Gastroesophageal sphincter (tissue), 4 donors: ENCODE measurements at regions not wholly inside any gene's neighbourhood (a gene's known extent, or its start where the extent isn't known, plus 50 kb on each side); places are given as distances from the start of the nearest gene placed in this dataset.

Experiments used
- ATAC-seq: fragments of 150-250 bp; one replicate; pipeline ENCODE4 v1.9.1; 2016; ENCODE audit warnings: mild to moderate bottlenecking, moderate library complexity
- H3K27ac ChIP-seq, 4 donors: fragments of 200-600 bp; sonication (generic) in 3 of 4; 1 replicate in 3 of 4; 2 replicates in 1 of 4; pipeline ENCODE4 v1.5.1; 2016 to 2019
- H3K27me3 ChIP-seq: fragments of 200-600 bp; sonication (generic); one replicate; pipeline ENCODE4 v1.5.1; 2019
- H3K36me3 ChIP-seq, 2 donors: fragments of 200-600 bp; sonication (generic); one replicate each; pipeline ENCODE4 v1.5.1; 2019; ENCODE audit warnings: control low read depth in 1 of 2
- H3K4me1 ChIP-seq, 3 donors: fragments of 200-600 bp; sonication (generic); 1 replicate in 2 of 3; 2 replicates in 1 of 3; pipeline ENCODE4 v1.5.1; 2016 to 2019; ENCODE audit warnings: control low read depth in 2 of 3
- H3K4me3 ChIP-seq, 2 donors: fragments of 200-600 bp; sonication (generic); one replicate each; pipeline ENCODE4 v1.5.1; 2019; ENCODE audit warnings: mild to moderate bottlenecking in 1 of 2, moderate library complexity in 1 of 2
- H3K9me3 ChIP-seq, 3 donors: fragments of 200-600 bp; sonication (generic); one replicate each; pipeline ENCODE4 v1.5.1; 2017 to 2019; ENCODE audit warnings: control low read depth in 2 of 3
- EP300 ChIP-seq: sonication (generic); formaldehyde crosslinking; IDR thresholded peaks from one replicate; pipeline ENCODE4 v1.6.1; 2017; ENCODE audit warnings: antibody characterized with exemption, mild to moderate bottlenecking
- POLR2A ChIP-seq, 2 donors: fragments of 450-650 bp; IDR thresholded peaks; one replicate each; pipeline ENCODE4 v1.6.1; 2017; ENCODE audit warnings: antibody characterized with exemption in 2 of 2, mild to moderate bottlenecking in 2 of 2, moderate library complexity in 1 of 2
- POLR2AphosphoS5 ChIP-seq: sonication (generic); formaldehyde crosslinking; IDR thresholded peaks from one replicate; pipeline ENCODE4 v1.6.1; 2017; ENCODE audit warnings: antibody characterized with exemption
- WGBS, 2 donors: methylation state at CpG; one replicate each; pipeline ENCODE4 v1.1.5; 2018; ENCODE audit warnings: low coverage in 1 of 2; 5-methylcytosine and 5-hydroxymethylcytosine counted together
- TF ChIP-seq, protein P1 (sequence below), 4 experiments: fragments of 200-600 bp in 2 of 4; fragments of 450-650 bp in 2 of 4; sonication (generic) in 1 of 4; IDR thresholded peaks; one replicate each; pipeline ENCODE4 v1.5.1; 2017 to 2019; ENCODE audit warnings: antibody characterized with exemption in 4 of 4, mild to moderate bottlenecking in 2 of 4, moderate library complexity in 2 of 4

DNA sequence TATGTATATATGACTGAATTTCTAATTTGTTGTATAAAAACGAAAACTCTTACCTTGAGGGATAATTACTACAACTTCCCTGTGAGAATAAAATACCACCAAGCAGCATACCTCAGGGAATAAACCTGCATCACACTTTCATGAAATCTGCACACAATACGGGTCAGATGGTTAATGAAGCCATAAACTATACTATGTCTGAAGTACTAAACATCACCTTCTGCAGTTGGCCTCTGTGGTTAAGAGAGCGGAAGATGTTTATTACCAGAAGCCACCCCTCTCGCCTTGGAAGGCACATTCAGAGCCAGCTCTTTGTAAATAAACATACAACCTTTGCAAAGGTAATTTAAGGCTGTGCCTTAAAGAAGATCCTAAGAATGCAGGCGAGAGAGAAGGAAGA lies 462.1 kb upstream of the NR2F2 start:
- Histone ChIP-seq H3K36me3 (no peaks in the 10 kb centered on the region), H3K27ac (no peak overlapping the region), H3K4me3 (no peak overlapping the region), H3K9me3 (no peaks in the 10 kb centered on the region), H3K4me1 (no peaks in the 10 kb centered on the region), H3K27me3 (no peaks in the 10 kb centered on the region)
- WGBS, 2 donors = 82 to 91% methylated on average over 5 of the region's 5 CpGs
- TF ChIP-seq POLR2AphosphoS5 (no peak), EP300 (no peak), POLR2A (IDR thresholded peaks at IDR 0.05) (no peak)
- TF ChIP-seq, protein P1, sequence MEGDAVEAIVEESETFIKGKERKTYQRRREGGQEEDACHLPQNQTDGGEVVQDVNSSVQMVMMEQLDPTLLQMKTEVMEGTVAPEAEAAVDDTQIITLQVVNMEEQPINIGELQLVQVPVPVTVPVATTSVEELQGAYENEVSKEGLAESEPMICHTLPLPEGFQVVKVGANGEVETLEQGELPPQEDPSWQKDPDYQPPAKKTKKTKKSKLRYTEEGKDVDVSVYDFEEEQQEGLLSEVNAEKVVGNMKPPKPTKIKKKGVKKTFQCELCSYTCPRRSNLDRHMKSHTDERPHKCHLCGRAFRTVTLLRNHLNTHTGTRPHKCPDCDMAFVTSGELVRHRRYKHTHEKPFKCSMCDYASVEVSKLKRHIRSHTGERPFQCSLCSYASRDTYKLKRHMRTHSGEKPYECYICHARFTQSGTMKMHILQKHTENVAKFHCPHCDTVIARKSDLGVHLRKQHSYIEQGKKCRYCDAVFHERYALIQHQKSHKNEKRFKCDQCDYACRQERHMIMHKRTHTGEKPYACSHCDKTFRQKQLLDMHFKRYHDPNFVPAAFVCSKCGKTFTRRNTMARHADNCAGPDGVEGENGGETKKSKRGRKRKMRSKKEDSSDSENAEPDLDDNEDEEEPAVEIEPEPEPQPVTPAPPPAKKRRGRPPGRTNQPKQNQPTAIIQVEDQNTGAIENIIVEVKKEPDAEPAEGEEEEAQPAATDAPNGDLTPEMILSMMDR (IDR thresholded peaks at IDR 0.05) = no peak
- ATAC-seq = no peak

DNA sequence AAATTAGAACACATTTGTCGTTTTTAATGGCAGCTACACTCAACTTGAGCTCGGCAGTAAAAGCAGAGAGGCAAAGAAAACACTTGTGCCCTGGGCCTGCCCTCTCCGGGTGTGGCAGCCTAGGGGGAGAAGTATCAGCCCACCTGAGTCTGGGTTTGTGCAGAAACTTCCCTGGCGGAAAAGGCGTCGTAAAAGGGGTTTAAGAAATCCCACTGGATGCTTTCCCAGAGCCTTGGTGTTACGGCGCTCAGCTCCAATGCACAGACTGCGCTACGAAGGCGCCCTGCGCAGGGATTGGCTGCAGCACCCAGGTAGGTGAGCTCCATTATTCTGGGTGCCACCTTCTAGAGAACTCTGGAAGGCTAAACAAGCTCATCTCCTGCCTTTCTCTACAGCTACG lies 461.5 kb upstream of the NR2F2 start:
- H3K4me1 ChIP-seq = no peaks in the 10 kb centered on the region
- H3K27me3 ChIP-seq = no peaks in the 10 kb centered on the region
- no peaks in the 10 kb centered on the region for H3K36me3 ChIP-seq
- H3K27ac ChIP-seq = no peak overlapping the region
- no peak for TF ChIP-seq EP300
- 74 to 82% methylated on average over 6 to 12 of the region's 13 CpGs for WGBS, 2 donors
- H3K4me3 ChIP-seq = no peak overlapping the region
- ATAC-seq = no peak
- H3K9me3 ChIP-seq = no peaks in the 10 kb centered on the region

DNA sequence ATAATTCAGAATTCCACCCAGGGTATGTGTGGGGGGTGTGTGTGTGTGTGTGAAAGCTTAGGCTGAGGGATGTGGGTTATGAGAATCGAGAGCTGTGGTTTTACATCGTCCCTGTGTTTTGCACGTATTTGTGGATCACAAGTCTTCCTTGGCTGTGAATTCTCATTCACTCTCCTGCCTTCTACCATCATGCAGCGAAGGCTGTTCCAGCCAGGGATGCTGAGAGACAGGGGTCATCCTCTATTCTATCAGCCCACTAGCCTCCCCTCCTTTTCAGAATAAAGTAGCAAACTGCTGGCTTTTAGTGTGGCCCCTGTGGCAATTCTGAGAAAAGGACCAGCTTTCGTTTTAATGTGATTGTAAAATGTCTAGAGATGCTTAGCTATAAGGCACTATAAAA lies 460.6 kb upstream of the NR2F2 start:
- WGBS, 2 donors = 64 to 74% methylated on average over 4 to 5 of the region's 5 CpGs
- Histone ChIP-seq H3K27ac (no peak overlapping the region), H3K27me3 (no peaks in the 10 kb centered on the region), H3K9me3 (no peaks in the 10 kb centered on the region), H3K4me3 (no peak overlapping the region), H3K36me3 (no peaks in the 10 kb centered on the region), H3K4me1 (no peaks in the 10 kb centered on the region)
- no peak for TF ChIP-seq POLR2A (IDR thresholded peaks at IDR 0.05)
- TF ChIP-seq POLR2AphosphoS5 = no peak
- TF ChIP-seq EP300 = no peak
- TF ChIP-seq, protein P1 (IDR thresholded peaks at IDR 0.05) = no peak
- ATAC-seq = no peak

DNA sequence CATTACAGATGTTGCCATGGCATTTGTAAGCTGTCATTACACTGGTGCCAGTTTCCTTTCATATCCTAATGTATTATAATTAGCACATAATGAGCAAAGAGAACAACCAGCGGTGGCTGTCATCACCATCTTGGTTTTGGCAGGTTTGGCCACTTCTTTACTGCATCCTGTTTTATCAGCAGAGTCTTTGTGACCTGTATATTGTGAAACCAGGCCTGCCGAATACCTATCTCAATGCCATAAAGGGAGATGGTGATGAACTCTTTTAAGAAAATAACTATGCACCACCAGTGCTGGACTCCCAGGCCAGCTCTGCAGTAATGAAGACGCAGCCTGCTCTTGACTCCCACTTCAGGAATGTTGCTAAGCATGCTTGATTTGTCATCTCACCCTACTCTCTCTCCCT lies 458.1 kb upstream of the NR2F2 start:
- no peak overlapping the region for H3K4me3 ChIP-seq
- H3K9me3 ChIP-seq = no peaks in the 10 kb centered on the region
- TF ChIP-seq, protein P1 (IDR thresholded peaks at IDR 0.05) = no peak
- no peak for TF ChIP-seq POLR2A (IDR thresholded peaks at IDR 0.05)
- no peak for TF ChIP-seq EP300
- TF ChIP-seq POLR2AphosphoS5 = no peak
- H3K36me3 ChIP-seq = no peaks in the 10 kb centered on the region
- no peaks in the 10 kb centered on the region for H3K4me1 ChIP-seq
- H3K27ac ChIP-seq = no peak overlapping the region
- H3K27me3 ChIP-seq = no peaks in the 10 kb centered on the region
- WGBS, 2 donors = 78 to 80% methylated on average over 1 to 3 of the region's 3 CpGs
- ATAC-seq = no peak

DNA sequence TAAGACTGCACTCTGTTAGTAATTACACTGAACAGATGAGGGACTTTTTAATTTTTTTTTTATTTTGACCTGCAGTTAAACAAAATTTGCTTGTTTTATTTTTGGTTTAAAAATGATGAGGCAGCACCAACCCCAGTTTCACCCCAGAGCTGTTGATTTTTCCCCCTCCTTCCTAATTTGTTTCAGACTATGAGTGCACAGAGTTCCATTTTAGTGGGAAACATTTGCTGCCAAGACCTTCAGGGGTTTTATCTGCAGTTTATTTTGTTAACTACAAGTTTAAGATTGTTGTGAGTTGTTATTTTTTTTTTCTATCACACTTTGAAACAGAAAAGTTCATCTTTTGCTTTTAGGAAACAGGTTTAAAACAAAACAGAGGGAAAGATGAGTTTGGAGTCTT lies 455.9 kb upstream of the NR2F2 start:
- ATAC-seq = no peak
- peaks cover 0 to under 1% (median 0%) of the 10 kb centered on the region in 3 donors for H3K4me1 ChIP-seq
- no peak overlapping the region for H3K27ac ChIP-seq
- TF ChIP-seq POLR2AphosphoS5 = no peak
- TF ChIP-seq, protein P1 (IDR thresholded peaks at IDR 0.05) = no peak
- H3K36me3 ChIP-seq = no peaks in the 10 kb centered on the region
- H3K27me3 ChIP-seq = no peaks in the 10 kb centered on the region
- H3K4me3 ChIP-seq = no peak overlapping the region
- H3K9me3 ChIP-seq = no peaks in the 10 kb centered on the region
